Chondrocyte (in vitro differentiated cells): ENCODE measurements at regions not wholly inside any gene's neighbourhood (a gene's known extent, or its start where the extent isn't known, plus 50 kb on each side); places are given as distances from the start of the nearest gene placed in this dataset.

Source experiments
- DNase-seq: peaks from one replicate; pipeline ENCODE4 v3.0.0; 2021; ENCODE audit warnings: mixed read lengths, low spot score
- H3K27ac Mint-ChIP-seq: one replicate; pipeline ENCODE4 v1.8.0; 2021; ENCODE audit warnings: mild to moderate bottlenecking, moderate library complexity, mixed read lengths; ENCODE audit not compliant: unreplicated experiment
- H3K27me3 Mint-ChIP-seq: 2 replicates; pipeline ENCODE4 v1.8.0; 2021; ENCODE audit warnings: low read depth, mixed read lengths
- H3K36me3 Mint-ChIP-seq: 2 replicates; pipeline ENCODE4 v1.8.0; 2021; ENCODE audit warnings: low read depth, mixed read lengths
- H3K4me1 Mint-ChIP-seq: 2 replicates; pipeline ENCODE4 v1.8.0; 2021; ENCODE audit warnings: low read depth, mild to moderate bottlenecking, mixed read lengths
- H3K4me3 Mint-ChIP-seq: one replicate; pipeline ENCODE4 v1.8.0; 2021; ENCODE audit warnings: mild to moderate bottlenecking, moderate library complexity, mixed read lengths; ENCODE audit not compliant: unreplicated experiment
- H3K9me3 Mint-ChIP-seq: 2 replicates; pipeline ENCODE4 v1.8.0; 2021; ENCODE audit warnings: low read depth, mixed read lengths
- CTCF ChIP-seq: fragments of 200-600 bp; sonication (generic); IDR thresholded peaks from 2 replicates; pipeline ENCODE4 v1.5.0; 2021; ENCODE audit warnings: antibody characterized with exemption, mild to moderate bottlenecking, moderate library complexity

DNA sequence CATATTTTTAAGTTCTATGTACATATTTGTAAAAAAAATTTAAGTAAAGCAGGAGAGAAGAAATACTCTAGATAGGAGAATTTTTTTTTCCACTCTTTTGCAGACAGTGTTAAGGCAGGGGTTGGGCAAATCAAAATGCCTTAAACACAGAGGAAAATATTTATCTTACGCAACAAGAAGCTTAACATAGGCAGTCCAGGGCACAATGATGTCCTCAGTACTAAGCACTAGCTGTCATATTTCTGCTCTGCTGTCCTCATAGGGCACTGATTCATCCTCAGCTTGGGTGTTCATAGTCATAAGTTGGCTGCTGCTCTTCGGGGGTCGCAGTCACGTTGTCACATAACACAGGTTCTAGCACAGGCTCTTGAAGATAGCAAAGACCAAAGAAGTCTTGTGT is 247.4 kb downstream of the PTBP2 start:
- Mint-ChIP-seq H3K27ac (peak overlapping the region; percentile 85), H3K4me1 (peaks cover 47% of the 10 kb centered on the region)
- no peak for DNase-seq

GRCh38 chr1:96969656-96970163 is 248.1 kb downstream of the PTBP2 start:
- Mint-ChIP-seq H3K27ac (no peak overlapping the region), H3K27me3 (no peaks in the 10 kb centered on the region), H3K36me3 (no peaks in the 10 kb centered on the region), H3K4me1 (peaks cover 48% of the 10 kb centered on the region), H3K9me3 (no peaks in the 10 kb centered on the region), H3K4me3 (no peak overlapping the region)
- no peak for DNase-seq
- no peak for TF ChIP-seq CTCF

More for the DNA sequence above, 247.4 kb downstream of the PTBP2 start:
- Mint-ChIP-seq H3K27me3 (no peaks in the 10 kb centered on the region), H3K36me3 (no peaks in the 10 kb centered on the region), H3K4me3 (no peak overlapping the region), H3K9me3 (no peaks in the 10 kb centered on the region)
- no peak for TF ChIP-seq CTCF

GRCh38 chr1:96971439-96971838 is 249.9 kb downstream of the PTBP2 start:
- no peak for DNase-seq
- H3K27me3 Mint-ChIP-seq, result no peaks in the 10 kb centered on the region
- H3K36me3 Mint-ChIP-seq, result peaks cover 2% of the 10 kb centered on the region
- TF ChIP-seq CTCF, result no peak
- H3K4me1 Mint-ChIP-seq, result peaks cover 42% of the 10 kb centered on the region
- peaks cover 3% of the 10 kb centered on the region for H3K9me3 Mint-ChIP-seq
- no peak overlapping the region for H3K27ac Mint-ChIP-seq
- H3K4me3 Mint-ChIP-seq, result no peak overlapping the region

- no peak for DNase-seq
- peaks cover 3% of the 10 kb centered on the region for H3K9me3 Mint-ChIP-seq
- H3K27ac Mint-ChIP-seq, result no peak overlapping the region
- peaks cover 40% of the 10 kb centered on the region for H3K4me1 Mint-ChIP-seq
- no peak for TF ChIP-seq CTCF
- H3K4me3 Mint-ChIP-seq, result no peak overlapping the region
- H3K36me3 Mint-ChIP-seq, result peaks cover 2% of the 10 kb centered on the region
- no peaks in the 10 kb centered on the region for H3K27me3 Mint-ChIP-seq
These were observed 250.4 kb downstream of the PTBP2 start for GRCh38 chr1:96971849-96972602.

- H3K4me3 Mint-ChIP-seq, result no peak overlapping the region
- no peak for DNase-seq
- H3K9me3 Mint-ChIP-seq, result peaks cover 3% of the 10 kb centered on the region
- peaks cover 2% of the 10 kb centered on the region for H3K36me3 Mint-ChIP-seq
- H3K4me1 Mint-ChIP-seq, result peaks cover 29% of the 10 kb centered on the region
- H3K27ac Mint-ChIP-seq, result no peak overlapping the region
- H3K27me3 Mint-ChIP-seq, result no peaks in the 10 kb centered on the region
- no peak for TF ChIP-seq CTCF
These were observed 252.0 kb downstream of the PTBP2 start for GRCh38 chr1:96973605-96974004.
